Suprapubic skin (tissue), 4 donors: ENCODE measurements at regions not wholly inside any gene's neighbourhood (a gene's known extent, or its start where the extent isn't known, plus 50 kb on each side); places are given as distances from the start of the nearest gene placed in this dataset.

ENCODE experiments used
- DNase-seq, 2 donors: peaks; one replicate each; pipeline ENCODE4 v3.0.0-alpha.2; 2019; ENCODE audit warnings: low spot score in 2 of 2
- H3K27ac ChIP-seq: fragments of 200-600 bp; sonication (generic); one replicate; pipeline ENCODE4 v1.5.1; 2019
- H3K27me3 ChIP-seq: fragments of 200-600 bp; sonication (generic); one replicate; pipeline ENCODE4 v1.5.1; 2019
- H3K36me3 ChIP-seq: fragments of 200-600 bp; sonication (generic); one replicate; pipeline ENCODE4 v1.5.1; 2019
- H3K4me1 ChIP-seq: fragments of 200-600 bp; sonication (generic); one replicate; pipeline ENCODE4 v1.5.1; 2019
- H3K4me3 ChIP-seq: fragments of 200-600 bp; sonication (generic); one replicate; pipeline ENCODE4 v1.5.1; 2019; ENCODE audit warnings: mild to moderate bottlenecking
- H3K9me3 ChIP-seq: fragments of 200-600 bp; sonication (generic); one replicate; pipeline ENCODE4 v1.5.1; 2019
- CTCF ChIP-seq, 2 donors: fragments of 200-600 bp in 1 of 2; fragments of 450-650 bp in 1 of 2; sonication (generic) in 1 of 2; IDR thresholded peaks; one replicate each; pipeline ENCODE4 v1.5.1; 2016 to 2019; ENCODE audit warnings: antibody characterized with exemption in 2 of 2, mild to moderate bottlenecking in 1 of 2, moderate library complexity in 1 of 2
- EP300 ChIP-seq: sonication (generic); formaldehyde crosslinking; IDR thresholded peaks from one replicate; pipeline ENCODE4 v1.6.1; 2017; ENCODE audit warnings: antibody characterized with exemption
- POLR2A ChIP-seq, 2 donors: fragments of 450-650 bp; IDR thresholded peaks; one replicate each; pipeline ENCODE4 v1.6.1; 2017; ENCODE audit warnings: antibody characterized with exemption in 2 of 2, mild to moderate bottlenecking in 2 of 2, moderate library complexity in 2 of 2
- POLR2AphosphoS5 ChIP-seq, 3 donors: sonication (generic); formaldehyde crosslinking; IDR thresholded peaks; one replicate each; pipeline ENCODE4 v1.6.1; 2017; ENCODE audit warnings: antibody characterized with exemption in 3 of 3
- WGBS: methylation state at CpG from one replicate; pipeline ENCODE4 v1.1.5; 2018; 5-methylcytosine and 5-hydroxymethylcytosine counted together

- no peak for TF ChIP-seq CTCF (IDR thresholded peaks at IDR 0.05)
- Histone ChIP-seq H3K4me3 (no peak overlapping the region), H3K27ac (no peak overlapping the region), H3K36me3 (no peaks in the 10 kb centered on the region), H3K9me3 (no peaks in the 10 kb centered on the region), H3K4me1 (no peaks in the 10 kb centered on the region), H3K27me3 (no peaks in the 10 kb centered on the region)
- DNase-seq = no peak
- 25% methylated on average over 3 of the region's 3 CpGs for WGBS
Measured at GRCh38 chr14:25904446-25904845, 693.4 kb downstream of the NOVA1 start.

DNA sequence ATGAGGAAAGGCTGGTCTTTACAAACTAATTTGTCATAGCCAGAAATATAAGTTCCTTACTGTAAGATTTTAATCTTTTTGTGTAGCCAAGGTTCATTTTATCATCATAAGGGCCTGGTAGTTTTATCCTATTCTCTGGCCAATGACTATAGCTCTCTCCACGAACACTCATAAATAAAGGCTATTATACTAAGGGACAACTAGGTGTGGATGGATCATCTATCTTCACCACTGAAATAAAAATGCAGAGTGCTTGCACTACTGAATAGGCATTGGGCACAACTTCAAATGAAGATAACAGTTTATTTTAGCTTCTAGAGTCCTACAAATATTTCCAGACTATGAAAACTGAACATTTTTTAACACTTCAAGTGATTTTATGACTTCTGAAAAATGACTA, 698.6 kb downstream of the NOVA1 start:
- Histone ChIP-seq H3K36me3 (no peaks in the 10 kb centered on the region), H3K27me3 (no peaks in the 10 kb centered on the region), H3K9me3 (no peaks in the 10 kb centered on the region), H3K4me1 (no peaks in the 10 kb centered on the region), H3K27ac (no peak overlapping the region), H3K4me3 (no peak overlapping the region)
- 84% methylated on average over 1 of the region's 1 CpG for WGBS
- DNase-seq = no peak
- TF ChIP-seq POLR2A (IDR thresholded peaks at IDR 0.05) = no peak
- TF ChIP-seq EP300 = no peak
- TF ChIP-seq CTCF (IDR thresholded peaks at IDR 0.05) = no peak
- no peak for TF ChIP-seq POLR2AphosphoS5 (IDR thresholded peaks at IDR 0.05)

- H3K4me1 ChIP-seq = no peaks in the 10 kb centered on the region
- WGBS = 70% methylated on average over 1 of the region's 1 CpG
- no peak for TF ChIP-seq POLR2A (IDR thresholded peaks at IDR 0.05)
- TF ChIP-seq POLR2AphosphoS5 (IDR thresholded peaks at IDR 0.05) = no peak
- no peak for TF ChIP-seq CTCF (IDR thresholded peaks at IDR 0.05)
Measured at GRCh38 chr14:25896777-25897176, 701.1 kb downstream of the NOVA1 start.

DNA sequence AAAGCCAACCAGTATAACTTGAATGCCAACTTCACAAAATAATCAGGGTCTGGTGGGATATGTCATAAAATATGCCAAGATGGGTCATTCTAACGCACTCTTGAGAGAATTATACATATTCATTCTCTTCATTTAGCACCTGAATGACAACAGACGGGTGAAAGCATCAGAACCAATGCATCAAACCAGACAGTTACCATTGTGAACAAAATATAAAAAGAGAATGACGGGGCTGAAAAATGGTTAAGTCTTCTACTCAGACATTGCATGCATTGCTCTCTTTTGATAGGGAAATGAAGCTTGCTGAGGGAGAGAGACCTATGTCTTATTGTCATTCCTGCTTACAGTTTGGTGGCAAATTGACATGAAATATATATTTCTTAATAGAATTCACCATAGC, 702.1 kb downstream of the NOVA1 start:
- Histone ChIP-seq H3K27me3 (no peaks in the 10 kb centered on the region), H3K36me3 (no peaks in the 10 kb centered on the region), H3K27ac (no peak overlapping the region), H3K4me3 (no peak overlapping the region), H3K9me3 (no peaks in the 10 kb centered on the region), H3K4me1 (no peaks in the 10 kb centered on the region)
- TF ChIP-seq EP300 (no peak), POLR2AphosphoS5 (IDR thresholded peaks at IDR 0.05) (no peak), POLR2A (IDR thresholded peaks at IDR 0.05) (no peak), CTCF (IDR thresholded peaks at IDR 0.05) (no peak)
- WGBS = 88% methylated on average over 3 of the region's 3 CpGs
- no peak for DNase-seq

More at GRCh38 chr14:25896777-25897176, 701.1 kb downstream of the NOVA1 start:
- Histone ChIP-seq H3K27me3 (no peaks in the 10 kb centered on the region), H3K27ac (no peak overlapping the region), H3K9me3 (no peaks in the 10 kb centered on the region), H3K36me3 (no peaks in the 10 kb centered on the region), H3K4me3 (no peak overlapping the region)
- no peak for DNase-seq

DNA sequence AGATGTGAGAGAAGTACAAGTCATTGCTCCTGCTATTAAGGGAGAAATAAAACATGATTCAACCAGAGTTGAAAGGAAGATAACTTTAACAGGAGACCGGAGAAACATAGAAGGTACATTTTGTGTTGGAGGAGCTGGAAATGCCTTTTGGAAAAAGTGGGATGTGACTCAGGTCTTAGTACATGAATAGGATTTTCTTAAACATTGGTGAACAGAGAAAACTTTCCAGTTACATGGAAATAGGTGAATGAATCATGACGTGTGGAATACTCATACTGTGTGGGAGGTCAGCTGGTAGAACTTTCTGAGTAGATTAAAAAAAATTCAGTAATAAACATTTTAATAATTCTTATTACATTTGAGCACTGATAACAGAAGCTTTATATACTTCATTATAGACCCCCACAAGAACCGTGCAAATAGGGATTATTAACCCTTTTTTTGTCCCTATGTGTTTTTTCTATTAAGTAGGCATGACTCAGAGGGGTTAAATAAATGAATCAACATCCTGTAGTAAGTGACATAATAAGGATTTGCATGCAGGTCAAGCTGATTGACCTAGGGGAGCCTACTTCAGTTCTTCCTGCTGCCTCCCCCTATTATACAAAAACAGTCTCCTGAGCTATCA, 710.5 kb downstream of the NOVA1 start:
- WGBS = 63% methylated on average over 3 of the region's 3 CpGs
- no peak for TF ChIP-seq CTCF (IDR thresholded peaks at IDR 0.05)
- TF ChIP-seq POLR2AphosphoS5 (IDR thresholded peaks at IDR 0.05) = no peak
- no peak for TF ChIP-seq POLR2A (IDR thresholded peaks at IDR 0.05)
- TF ChIP-seq EP300 = no peak

More for the DNA sequence above, 710.5 kb downstream of the NOVA1 start:
- Histone ChIP-seq H3K4me3 (no peak overlapping the region), H3K27me3 (no peaks in the 10 kb centered on the region), H3K4me1 (no peaks in the 10 kb centered on the region), H3K27ac (no peak overlapping the region), H3K36me3 (no peaks in the 10 kb centered on the region), H3K9me3 (no peaks in the 10 kb centered on the region)
- no peak for DNase-seq
